Stimulated activated CD8-positive, alpha-beta memory T cell treated with anti-CD3 and anti-CD28 coated beads, Interleukin-15, amount 100 ng/mL, for 48 hours (primary cell): ENCODE measurements at regions not wholly inside any gene's neighbourhood (a gene's known extent, or its start where the extent isn't known, plus 50 kb on each side); places are given as distances from the start of the nearest gene placed in this dataset.
"Not testable (repeated sequence)": the region's sequence is repeated elsewhere in the genome, so short reads cannot be mapped to it uniquely, and the experiment has no call there.

Source experiments
- DNase-seq, 2 donors: peaks; one replicate each; pipeline ENCODE4 v3.0.0-alpha.2; 2020; ENCODE audit warnings: low read depth in 2 of 2

DNA sequence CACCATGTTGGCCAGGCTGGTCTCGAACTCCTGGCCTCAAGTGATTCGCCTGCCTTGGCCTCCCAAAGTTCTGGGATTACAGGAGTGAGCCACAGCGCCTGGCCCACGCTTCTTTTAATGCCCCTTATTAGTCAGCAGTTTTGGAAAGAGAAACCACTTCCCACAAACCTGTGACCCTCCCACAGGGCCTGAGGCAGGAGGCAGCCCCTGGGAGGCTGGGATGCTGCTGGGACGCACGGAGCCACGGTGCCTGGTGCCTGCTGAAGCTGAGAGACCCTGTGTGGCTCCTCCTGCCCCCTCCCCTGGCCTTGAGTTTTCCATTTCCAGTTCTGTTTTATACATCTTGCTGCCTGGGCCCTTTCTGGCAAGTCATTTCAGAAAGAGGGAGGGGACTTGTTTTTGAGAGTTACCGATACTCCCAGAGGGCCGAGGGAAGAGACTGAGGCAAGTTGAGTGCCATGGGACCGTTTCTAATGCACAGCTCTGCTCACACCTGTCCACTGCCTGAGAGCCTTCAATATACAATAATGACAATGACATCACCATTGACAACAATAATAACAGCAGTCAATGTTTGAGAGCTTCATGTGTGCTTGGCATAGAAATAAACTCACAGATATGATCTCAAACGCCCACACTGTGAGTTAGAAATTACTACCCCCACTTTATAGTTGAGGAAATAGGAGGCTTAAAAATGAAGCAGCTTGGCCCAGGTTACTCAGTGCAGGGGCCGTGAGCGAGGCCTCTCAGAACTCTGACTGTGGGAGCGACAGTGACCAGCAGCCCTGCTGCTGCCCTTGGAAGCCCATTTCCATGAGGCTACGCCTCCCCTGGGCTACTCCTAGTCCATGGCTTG, 78.1 kb upstream of the YWHAQ start:
- DNase-seq, result no peak

DNA sequence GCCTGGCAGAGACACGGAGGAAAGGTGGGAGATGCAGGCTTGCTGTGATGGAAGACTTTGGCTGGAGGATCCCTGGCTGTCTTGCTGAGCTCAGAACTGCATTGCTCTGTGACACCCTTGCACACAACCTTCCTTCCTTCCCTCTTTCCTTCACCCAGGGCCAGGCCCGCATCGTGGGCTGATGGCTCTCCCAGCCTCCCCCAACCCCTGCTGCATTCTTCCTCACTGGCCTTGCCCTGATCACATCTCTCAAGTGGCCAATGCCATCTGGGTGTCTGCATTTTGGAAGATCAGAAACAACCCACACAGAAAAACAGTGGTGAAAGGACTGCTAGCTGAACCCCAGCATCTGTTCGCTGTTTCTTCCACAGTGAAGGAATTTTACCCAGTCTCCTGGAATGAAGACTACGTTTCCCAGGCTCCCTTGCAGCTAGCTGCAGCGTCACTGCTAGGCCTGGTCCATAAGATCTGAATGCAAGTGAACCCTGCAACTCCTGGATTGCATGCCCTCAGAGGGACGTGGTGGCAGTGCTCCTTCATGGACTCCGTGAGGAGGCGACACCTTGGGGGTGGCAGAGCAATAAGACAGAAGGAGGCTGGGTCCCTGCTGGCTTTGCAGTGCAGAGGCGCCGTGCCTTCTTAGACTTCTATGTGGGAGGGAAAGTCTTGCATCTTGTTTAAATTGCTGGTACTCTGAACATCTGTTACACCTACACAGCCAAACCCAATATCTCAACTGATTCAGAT, 78.9 kb upstream of the YWHAQ start:
- DNase-seq, result no peak

DNA sequence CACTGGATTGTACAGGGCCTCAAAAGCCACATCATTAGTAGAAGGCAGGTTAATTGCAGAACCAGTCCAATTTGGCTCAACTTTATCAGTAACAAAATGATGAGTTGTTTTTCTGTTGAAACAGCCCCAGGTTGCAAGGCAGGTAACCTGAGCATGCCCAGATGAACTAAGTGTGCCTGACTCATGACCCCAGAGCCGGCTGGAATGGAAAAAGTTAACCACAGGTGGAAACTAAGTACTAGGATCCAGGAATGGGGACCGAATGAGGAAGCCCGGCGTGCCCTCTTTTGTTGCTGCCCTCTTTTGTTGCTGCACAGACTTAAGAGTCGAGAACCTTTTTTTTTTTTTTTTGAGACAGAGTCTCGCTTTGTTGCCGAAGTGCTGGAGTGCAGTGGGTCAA, 79.5 kb upstream of the YWHAQ start:
- no peak for DNase-seq

DNA sequence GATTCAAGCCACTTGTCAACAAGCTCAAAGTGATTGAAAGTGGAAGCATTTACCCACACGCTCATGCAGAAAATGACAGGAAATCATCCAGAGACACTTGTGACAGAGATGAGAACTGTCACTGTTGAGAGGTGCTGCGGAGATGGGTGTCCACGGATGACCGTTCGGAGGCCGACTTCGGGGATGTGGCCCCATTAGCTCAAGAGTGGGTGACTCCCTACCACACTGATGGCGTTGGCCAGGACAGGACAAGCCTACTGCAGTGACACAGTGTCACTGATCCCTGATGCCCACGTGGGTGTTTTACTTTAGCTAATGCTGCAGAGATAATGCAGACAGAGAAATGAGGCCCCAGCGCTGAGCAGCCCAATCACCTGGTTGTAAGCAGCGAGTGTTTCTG, 81.5 kb upstream of the YWHAQ start:
- no peak for DNase-seq

DNA sequence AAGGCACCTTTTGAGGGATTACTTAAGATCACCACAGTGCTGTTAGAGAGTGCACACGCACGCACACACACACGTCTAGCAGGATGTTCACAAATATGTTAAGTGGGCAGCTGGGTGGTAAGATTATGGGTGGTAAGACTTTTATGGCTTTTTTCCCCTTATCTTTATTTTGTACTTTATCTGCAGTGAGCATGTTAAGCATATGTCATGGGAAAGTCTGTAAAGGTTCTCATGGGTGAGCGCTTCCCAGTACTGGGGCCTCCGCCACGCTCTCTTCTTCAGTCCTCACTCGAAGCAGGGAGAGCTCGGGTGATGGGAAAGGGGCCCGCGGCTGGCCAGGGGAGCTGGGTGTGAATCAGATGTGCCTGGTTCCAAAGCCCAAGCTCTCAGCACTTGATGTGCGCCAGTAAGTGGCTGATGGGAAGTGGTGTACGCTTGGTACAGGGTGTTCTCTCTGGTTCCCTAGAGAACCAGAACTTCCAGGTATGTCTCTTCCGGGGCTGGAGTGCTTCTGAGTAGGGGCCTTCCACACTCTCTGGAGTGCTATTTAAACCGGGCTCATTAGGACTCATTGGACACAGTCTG, 83.9 kb upstream of the YWHAQ start:
- no peak for DNase-seq

DNA sequence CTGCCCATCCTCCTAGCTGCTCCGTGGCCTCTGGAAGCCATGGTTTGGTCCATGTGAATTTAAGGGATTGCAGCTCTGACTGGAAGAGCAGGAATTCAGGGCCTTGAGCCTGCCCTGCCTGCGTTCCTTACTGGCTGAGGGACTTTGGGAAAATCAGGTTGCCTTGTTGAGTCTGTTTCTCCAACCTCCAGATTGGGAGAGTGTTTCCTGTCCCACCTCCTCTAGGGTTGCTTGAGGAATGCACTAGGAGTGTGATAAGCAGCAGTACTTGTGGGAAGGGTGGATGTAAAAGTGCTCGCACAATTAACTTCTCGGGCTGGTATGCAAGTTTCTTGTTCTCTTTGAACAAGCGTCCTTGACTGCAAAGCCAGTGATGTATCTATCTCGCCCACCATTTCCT, 84.4 kb upstream of the YWHAQ start:
- no peak for DNase-seq

DNA sequence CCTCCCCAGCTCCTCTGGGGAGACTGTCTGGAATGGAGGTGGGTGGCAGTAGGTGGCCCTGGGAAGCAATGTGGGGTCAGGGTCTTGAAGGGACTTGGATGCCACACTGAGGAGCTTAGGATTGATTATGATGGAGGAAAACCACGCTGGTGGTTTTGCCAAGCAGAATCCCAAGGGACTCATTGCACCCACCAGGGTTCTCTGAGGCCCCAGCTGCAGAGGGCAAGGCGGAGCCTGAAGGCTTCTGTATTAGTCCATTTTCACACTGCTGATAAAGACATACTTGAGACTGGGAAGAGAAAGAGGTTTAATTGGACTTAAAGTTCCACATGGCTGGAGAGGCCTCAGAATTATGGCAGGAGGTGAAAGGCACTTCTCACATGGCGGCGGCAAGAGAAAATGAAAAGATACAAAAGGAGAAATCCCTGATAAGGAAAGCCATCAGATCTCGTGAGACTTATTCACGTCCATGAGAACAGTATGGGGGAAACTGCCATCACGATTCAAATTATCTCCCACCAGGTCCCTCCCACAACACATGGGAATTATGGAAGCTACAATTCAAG, 87.2 kb upstream of the YWHAQ start:
- no peak for DNase-seq

DNA sequence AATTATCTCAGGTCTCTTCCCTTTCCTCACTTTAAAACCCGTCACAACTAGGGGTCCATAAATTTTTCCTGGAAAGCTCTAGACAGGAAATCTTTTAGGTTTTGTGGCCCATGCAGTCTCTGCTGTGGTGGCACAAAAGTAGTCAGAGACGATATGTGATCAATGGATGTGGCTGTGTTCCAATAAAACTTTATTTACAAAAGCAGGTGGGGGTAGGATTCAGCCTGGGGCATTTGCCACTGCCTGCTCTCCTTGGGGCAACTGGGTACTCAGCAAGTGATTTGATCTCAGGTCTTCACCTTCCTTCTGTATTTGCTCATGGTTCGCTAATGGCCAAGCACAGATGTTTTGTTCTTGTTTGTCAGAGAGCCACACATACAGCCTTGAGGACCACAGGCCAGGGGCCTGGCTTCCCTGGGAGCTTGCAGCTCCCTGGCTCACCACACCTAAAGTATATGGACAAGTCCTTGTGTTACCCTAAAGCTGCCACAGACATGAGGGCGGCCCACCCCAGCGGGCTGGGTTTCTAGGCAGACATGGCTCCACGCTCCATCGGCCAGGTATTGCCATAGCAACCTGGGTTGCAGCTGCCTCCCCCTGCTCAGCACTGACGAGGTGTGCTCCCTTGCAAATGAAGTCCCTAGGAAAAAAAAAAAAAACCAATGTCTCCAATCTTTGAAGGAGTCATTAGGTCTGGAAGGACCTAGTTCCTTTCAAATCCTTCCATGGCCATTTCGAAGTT, 89.7 kb upstream of the YWHAQ start:
- no peak for DNase-seq

DNA sequence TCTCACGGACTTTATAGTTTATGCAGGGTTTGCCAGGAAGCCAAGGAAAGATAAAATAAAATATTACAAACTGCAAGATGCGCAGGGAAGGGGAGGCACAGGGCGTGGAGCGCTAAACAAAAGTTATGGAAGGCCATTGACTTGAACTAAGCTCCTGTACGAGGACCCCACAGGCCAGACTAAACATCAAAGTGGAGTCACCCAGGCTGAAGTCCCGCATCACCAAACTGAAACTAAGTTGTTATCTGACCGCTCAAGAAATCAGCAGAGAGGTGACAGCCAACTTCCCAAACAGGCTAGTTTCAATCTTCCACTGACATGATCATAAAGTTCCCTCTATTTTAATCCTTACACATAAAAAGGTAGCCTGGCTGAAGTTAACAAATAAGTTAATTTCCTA, 90.5 kb upstream of the YWHAQ start:
- DNase-seq, result no peak

DNA sequence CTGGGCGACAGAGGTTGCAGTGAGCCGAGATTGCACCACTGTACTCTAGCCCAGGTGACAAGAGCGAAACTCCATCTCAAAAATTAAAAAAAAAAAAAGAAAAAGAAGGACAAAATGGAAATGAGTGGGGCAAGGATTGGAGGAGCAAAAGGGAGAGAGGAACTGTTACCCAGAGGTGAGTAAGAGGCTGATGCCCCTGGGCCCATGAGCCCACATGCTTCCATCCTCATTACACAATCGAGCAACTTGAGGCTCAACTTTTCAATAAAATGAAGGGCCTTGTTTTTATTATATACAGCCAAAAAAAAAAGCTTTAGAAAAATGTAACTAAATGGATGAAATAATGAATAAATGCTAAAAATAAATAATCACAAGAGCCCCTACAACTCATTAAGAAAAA, 91.7 kb upstream of the YWHAQ start:
- no peak for DNase-seq

DNA sequence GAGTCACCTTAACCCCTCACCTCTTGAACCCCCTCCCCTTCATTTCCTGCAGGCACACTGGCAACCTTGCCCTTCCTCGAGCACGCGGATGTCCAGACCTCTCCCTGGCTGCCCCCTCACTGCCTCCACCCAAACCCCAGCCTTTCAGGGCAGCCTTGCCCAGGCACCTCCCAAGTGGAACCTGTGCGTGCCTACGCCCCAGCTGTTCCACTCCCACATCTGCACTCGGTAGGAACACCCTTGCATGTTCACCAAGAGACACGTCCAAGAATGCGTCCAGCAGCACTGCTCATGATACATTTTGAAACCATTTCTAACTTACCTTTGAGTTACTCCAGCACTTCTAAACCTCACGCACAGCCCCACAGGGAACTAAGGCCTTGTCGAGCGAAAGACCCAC, 93.8 kb upstream of the YWHAQ start:
- DNase-seq, result no peak

DNA sequence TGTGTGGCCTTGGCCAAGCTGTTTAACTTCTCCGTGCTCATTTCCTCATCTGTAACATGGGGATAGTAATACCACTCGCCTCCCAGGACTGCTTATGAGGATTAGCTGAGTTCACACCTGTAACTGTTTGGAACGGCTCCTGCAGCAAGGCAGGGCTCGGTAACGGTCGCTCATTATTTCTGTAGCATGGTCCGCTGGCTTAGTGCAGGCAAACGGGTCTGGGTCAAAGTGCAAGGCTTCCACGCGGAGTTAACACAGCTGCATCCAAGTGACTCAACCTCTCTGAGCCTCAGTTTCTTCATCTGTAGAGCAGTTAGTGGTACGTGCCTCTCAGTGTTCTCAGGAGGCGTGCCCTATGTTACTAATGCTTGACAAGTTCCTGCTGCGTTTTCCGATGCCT, 94.3 kb upstream of the YWHAQ start:
- DNase-seq, result no peak

DNA sequence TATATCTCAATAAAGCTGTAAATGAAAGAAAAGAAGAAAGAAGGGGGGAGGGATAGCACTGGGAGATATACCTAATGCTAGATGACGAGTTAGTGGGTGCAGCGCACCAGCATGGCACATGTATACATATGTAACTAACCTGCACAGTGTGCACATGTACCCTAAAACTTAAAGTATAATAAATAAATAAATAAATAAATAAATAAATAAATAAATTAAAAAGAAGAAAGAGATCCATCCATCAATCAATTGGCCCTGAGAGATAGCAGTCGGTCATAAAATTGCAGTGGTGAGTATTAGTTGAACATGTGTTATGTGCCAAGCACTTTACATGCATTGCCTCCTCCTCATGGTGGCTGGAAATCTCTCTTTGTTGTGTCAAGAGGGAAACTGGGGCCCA, 95.2 kb upstream of the YWHAQ start:
- DNase-seq, result not testable (repeated sequence)

DNA sequence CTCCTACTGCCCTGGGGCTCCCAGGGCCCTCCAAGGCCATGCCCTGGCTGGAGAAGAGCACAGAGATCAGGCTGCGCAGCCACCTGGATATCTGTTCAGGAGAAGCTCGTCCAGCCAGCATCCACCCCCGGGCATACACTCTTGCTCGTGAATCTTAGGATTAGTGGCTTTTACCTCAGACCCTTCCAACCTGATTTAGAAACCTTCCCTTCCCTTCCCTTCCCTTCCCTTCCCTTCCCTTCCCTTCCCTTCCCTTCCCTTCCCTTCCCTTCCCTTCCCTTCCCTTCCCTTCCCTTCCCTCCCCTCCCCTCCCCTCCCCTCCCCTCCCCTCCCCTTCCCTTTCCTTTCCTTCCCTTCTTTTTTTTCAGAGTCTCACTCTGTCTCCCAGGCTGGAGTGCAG, 99.7 kb upstream of the YWHAQ start:
- DNase-seq, result not testable (repeated sequence)

DNA sequence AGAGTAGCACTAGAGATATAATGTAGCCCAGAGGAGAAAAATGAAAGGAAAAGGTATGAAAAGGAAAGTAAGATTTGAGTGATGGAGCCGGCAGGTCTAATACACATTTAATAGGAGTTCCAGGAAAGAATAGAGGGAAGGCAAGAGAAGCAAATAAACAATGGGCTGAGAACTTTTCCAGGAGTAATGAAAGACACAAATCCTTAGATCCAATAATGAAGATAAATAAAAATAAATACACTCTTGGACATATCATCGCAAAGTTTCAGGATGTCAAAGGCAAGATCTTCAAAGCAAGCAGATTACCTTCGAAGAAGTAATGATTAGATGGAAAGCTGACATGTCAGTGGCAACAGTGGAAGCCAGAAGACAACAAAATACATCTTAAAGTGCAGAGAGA, 102.0 kb upstream of the YWHAQ start:
- no peak for DNase-seq

DNA sequence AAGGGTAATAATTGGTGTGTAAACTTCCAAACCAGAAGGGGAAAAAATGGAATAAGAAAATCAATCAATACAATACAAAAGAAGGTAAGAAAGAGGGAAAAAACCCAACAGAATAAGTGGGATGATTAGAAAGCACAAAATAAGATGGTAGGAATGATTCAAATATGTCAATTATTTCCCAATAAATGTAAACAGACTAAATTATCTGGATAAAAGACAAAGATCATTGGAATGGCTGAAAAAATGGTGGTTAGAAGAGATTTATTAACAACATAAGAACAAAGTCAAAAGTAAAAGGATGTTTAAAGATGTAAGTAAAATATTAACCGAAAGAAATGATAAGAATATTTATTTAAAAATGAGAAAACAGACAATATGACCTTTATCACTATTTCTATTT, 103.5 kb upstream of the YWHAQ start:
- no peak for DNase-seq

DNA sequence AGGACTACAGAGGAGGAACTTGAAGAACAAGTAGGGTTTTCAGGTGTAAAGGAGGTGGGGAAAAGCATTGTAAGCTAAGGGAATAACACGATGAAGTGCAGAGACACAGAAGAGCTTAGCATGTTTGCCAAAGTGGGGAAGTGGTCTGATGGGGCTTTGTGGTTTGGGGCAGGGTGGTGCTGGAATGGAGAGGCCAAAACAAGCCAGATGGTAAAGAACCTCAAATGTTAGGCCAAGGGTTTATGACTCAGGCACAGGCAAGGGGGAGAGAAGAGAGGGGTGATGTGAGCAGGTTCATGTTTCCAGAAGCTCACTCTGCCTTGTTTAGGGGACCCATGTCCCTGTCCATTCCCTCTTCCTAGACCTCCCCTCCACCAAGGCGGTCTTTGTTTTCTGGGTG, 104.5 kb upstream of the YWHAQ start:
- no peak for DNase-seq

DNA sequence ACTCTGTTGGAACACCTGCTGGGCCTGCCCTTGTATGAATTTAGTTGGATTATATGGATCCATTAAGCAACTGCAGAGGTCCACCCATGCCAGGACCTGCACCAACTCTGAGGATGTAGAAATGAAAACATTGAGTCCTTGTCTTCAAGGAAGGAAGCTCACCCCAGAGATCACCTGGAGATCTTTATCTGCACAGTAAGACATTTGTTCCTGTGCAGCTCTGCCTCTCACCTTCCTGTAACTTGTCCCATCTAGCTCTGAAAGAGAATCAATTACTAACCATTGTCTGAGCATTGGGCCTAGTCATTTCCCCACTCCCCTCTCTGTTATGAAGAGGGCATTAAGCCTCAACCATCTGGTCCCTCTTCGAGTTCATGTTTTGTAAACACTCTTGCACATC, 105.2 kb upstream of the YWHAQ start:
- no peak for DNase-seq

DNA sequence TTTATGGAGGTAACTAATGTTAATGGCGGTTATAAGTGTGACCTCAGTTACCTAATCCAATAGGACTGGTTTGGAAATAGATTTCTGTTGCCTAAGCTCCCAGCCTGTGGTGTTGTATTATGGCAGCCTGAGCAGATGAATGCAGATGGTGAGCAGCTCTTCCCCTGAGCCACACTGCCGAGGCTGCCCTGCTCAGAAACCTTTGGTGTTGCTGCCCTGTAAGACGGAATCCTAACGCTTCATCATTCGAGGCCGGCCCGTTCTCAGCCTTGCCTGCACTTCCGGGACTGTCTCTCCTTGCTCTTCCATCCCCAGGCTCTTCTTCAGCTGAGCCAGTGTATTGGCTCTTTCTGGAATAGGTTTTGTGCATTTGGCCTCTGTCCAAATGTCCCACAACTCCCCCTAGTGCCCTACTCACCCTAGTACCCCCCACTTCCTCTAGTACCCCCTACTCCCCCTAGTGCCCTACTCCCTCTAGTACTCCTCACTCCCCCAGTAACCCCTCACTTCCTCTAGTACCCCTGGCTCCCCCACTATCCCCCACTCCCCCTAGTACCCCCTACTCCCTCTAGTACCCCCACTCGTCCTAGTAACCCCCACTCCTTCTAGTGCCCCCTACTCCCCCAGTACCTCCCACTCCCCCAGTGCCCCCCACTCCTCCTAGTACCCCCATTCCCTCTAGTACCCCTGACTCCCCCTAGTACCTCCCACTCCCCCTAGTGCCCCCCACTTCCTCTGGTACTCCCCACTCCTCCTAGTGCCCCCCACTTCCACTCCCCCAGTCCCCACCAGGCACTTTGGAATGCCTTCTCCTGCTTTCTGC, 106.0 kb upstream of the TAF1B start:
- DNase-seq, result no peak

DNA sequence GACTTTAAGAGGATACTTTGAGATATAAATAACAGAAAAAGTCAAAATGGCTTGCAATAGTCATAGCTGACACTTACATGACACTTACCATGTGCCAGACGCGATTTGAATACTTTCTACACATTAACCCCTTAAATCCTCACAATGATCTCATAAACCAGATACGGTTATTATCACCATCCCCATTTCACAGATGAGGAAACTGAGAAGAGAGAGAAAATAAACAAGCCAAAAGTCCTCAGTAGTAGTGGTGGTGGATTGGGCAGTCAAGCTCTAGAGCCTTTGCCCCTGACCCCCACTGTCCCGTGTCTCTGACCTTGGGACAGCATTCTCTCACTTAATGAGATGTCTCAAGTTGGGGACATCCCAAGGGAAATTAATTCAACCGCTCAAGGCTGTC, 105.2 kb upstream of the TAF1B start:
- DNase-seq, result no peak
